HL-60/S4 (cell line): ENCODE measurements at regions not wholly inside any gene's neighbourhood (a gene's known extent, or its start where the extent isn't known, plus 50 kb on each side); places are given as distances from the start of the nearest gene placed in this dataset.
"Not testable (repeated sequence)": the region's sequence is repeated elsewhere in the genome, so short reads cannot be mapped to it uniquely, and the experiment has no call there.

Experiments
- in situ Hi-C: fragments of 300-500 bp; cut with MboI; formaldehyde crosslinking; loops from 2 replicates; pipeline ENCODE4 v1.14.3; 2022; ENCODE audit warnings: low sequenced_read_pairs

DNA sequence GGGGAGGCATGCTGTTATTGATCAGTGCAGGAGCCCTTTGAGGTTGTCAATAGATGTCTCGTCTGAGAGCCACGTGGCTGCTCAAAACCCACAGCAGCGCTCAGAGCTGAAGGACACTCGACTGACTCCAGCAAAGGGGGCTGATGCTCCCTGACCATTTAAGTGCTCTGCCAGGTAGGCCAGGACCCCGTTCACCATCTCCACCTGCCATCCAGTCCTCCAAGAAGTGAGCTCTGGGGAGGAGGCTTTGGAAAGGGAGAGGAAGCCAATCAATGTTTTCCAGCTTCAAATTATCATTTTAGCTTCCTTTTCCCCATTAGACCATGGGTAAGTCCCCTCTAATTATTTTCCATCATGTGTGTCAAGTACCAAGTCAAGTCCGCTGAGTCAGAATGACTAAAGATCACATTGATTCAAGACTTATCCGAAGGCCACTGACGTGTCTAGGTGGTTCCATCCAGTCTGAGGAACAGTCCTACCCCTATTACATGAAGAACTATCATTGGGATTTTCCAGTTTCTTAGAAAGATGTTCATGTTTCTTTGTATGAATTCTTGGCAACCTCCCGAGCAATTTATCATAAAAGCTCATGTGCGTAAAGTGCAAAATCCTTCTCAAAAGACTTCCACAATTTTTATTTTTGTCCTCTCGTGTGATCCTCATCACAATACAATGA lies 302.6 kb upstream of the LYZL1 start:
- in situ Hi-C loops, result loop anchor here (5.0 kb wide), 1 partner anchor 319 kb away; no protein-coding TSS in a partner anchor

DNA sequence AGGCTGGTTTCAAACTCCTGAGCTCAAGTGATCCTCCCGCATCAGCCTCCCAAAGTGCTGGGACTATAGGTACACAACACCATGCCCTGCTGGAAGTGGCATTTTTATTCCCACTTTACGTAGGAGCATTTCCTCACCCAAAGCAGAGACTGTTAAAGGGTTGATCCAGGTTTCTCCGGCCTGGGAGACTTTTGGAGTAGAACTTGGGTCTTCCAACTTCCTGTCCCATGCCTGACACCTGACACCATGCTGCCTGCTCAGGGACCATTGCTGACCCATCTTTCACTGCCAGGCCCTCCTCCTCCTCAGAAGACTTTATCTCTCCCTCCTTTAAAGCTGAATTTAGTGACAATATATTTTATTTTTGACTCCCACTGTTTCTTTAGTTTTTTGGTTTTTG lies 302.0 kb upstream of the LYZL1 start:
- in situ Hi-C loops, result loop anchor here (5.0 kb wide), 1 partner anchor 320 kb away; no protein-coding TSS in a partner anchor

DNA sequence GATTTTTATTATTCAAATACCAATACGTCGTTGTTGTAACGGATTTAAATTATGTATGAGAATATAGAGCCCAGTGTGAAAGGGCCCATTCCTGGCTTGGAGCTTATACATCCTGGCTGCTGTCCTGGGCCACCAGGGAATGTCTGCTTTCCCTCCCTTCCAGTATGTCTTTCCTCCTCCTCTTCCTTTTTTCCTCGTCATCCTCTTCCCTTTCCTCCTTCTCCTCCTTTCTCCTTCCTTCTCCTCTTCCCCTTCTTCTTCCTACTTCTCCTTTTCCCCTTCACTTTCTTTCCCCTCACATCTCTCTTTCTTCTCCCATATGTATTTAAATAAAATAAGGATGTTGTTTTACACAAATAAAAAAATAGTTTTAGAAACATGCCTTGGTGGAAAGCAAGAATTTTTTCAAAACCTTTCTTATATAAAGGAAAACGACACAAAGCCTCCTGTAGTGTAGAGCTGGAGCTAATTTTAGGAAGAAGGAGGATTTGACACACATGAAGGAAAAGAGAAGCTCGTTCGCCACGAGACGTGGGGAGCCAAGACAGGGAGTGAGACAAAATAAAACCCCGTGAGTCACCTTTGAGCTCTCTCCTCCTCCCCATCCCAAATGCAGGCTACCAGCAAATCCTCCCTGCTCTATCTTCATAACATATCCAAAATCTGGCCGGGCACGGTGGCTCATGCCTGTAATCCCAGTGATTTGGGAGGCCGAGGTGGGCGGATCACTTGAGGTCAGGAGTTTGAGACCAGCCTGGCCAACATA lies 301.1 kb upstream of the LYZL1 start:
- in situ Hi-C loops, result loop anchor here (5.0 kb wide), 1 partner anchor 320 kb away; no protein-coding TSS in a partner anchor

DNA sequence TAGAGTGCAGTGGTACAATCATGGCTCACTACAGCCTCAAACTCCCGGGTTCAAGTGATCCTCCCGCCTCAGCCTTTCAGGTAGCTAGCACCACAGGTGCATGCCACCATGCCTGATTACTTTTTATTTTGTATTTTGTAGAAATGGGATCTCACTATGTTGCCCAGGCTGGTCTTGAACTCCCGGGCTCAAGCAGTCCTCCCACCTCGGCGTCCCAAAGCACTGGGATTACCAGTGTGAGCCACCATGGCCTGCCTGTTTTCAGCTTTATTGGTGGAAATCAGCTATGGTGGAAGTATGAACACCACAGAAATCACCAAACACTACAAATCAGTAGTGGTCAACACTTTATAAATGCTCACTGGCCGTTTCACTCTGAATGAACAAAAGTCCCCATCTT lies 299.9 kb upstream of the LYZL1 start:
- in situ Hi-C loops, result loop anchor here (5.0 kb wide), 1 partner anchor 322 kb away; no protein-coding TSS in a partner anchor

DNA sequence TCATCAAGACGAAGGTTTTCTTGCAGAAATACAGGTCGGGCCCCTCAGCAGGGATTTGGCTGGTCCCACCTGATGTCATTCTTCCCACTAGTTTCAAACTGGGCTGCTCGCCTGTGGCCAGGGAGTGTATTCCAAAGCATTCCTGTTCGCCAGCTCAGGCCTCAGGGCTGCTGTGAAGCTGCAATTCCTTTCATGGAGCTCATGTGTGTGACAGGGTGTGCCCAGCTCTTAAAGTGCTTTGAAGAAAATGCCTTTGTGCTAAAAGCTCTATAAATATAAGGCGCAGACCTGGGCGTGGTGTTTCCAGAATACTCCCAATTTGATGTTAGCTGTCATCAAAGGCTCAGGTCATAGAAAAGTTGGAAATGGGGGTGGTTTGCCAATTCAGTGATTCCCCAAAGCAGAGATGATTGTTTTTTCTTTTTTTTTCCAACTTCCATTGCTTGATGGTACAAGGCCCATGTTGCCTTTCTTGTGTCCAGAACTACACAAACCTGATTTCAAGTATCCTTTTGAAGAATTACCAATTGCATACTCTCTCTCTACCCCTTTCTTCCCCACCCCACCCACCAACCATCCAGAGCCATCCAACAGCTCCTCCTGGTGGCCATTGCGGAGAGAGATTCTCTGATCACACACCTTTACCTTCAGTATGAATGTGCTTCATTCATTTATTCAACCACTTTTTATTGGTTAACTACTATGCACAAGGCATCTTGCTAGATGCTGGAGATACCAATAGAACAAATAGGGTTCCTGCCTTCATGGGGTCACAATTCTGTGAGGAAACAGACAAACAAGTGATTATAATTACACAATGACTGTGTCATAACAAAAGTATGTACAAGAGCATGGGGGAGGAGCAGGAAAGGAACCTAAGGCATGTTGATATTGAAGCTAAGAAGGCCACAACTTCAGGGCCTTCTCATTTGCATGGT lies 297.3 kb upstream of the LYZL1 start:
- in situ Hi-C loops, result no loop called here

DNA sequence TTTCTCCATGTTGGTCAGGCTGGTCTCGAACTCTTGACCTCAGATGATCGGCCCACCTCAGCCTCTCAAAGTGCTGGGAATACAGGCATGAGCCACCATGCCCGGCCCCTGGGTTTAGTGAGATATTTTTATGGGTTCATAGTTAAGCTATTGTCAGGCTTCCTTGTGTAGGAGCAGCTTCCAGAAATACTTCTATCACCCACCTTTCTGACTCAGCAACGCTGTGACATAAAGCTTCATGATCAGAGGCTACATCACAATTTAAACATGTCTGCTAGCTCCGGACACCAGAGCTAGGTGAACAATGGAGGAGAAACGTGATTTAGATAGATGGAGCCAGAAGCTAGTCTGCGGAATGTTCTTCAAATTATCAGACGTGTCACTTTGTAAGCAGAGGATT lies 295.8 kb upstream of the LYZL1 start:
- in situ Hi-C loops, result no loop called here

DNA sequence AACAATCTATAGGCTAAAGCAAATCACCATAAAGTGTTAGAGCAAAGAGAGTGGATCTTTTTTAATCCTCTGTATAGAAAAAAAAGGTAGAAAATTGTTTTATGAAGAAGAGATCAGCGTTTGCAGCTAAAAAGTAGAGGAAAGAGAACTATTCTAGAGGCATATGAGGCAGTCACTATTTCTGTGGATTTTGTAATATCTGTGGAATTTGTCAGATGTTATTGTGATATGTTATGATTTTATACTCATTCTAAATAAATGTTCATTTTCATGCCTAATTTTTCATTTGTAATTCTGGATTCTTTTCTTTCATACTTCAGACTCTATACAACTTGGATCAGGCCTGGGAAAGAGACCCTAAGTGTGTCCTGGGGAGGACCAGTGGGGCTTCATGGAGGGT lies 295.0 kb upstream of the LYZL1 start:
- in situ Hi-C loops, result no loop called here

DNA sequence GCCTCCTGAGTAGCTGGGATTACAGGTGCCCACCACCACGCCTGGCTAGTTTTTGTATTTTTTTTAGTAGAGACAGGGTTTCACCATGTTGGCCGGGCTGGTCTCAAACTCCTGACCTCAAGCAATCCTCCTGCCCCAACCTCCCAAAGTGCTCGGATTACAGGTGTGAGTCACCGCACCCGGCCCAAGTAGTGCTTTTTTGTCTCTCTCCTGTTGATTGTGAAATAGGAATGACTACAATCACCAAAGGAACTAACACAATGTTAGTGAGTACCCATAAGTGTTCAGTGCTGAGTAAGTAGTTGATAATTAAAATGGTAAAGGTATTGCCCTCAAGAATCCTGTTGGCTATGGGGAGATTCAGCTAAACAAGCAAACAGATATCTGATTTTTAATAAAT lies 294.1 kb upstream of the LYZL1 start:
- in situ Hi-C loops, result not testable (repeated sequence)

DNA sequence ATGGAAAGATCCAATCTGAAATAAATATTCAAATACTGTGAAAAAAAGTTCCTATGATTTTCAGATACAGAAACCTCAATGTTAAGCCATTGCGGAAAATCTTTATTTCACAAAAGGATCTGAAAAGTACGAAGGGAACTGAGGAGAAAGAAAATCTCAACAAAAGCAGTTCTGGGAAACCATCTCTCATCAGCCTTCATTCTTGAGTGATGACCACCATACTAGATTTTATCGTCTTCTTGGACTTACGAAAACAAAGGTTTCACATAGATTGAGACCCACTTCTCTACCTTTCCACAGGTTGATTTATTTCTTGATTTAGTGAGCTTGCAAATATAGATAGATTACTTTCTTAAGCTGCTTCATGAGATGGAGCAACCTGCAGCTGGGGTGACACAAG lies 293.4 kb upstream of the LYZL1 start:
- in situ Hi-C loops, result no loop called here

DNA sequence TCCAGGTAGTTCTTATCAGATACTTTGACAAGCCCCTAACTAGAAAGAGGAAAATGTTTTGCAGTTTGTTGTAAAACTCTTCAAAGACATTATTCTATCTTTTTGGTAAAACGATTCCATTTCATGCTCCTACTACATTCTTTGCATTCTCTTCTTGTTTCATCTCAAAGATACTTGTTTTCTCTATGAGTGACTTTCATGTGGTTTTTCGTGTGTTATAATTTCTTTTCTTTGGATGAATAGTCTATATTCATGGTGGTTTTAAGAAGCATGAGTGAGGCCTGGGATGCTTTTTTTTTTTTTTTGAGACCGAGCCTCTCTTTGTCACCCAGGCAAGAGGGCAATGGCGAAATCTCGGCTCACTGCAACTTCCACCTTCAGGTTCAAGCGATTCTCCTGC lies 292.5 kb upstream of the LYZL1 start:
- in situ Hi-C loops, result no loop called here

DNA sequence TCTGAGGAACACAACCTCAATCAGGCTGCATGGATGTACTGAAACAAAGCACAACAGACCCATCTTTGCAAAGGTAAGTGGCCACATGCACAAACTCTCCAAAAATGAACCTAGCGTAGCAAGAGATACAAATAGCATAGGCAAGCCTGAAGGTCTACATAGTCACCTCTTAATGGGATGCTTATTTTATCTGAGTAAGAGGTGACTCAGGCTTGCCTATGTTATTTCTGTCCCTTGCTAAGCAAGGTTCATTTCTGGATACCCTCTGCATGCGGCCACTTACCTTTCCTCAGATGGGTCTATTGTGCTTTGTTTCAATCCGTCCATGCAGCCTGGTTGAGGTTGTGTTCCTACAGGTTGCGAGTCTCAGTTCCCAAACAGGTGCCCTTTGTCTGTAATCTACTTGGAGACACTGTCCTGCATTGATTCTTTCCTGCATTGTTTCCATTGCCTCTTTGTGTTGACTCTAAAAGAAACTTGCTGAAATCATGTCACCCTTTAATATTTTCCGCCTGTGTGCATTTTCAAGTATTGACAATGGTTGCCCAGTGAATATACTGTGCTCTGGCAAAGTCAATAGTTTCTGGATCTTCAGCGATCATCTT lies 291.8 kb upstream of the LYZL1 start:
- in situ Hi-C loops, result no loop called here

DNA sequence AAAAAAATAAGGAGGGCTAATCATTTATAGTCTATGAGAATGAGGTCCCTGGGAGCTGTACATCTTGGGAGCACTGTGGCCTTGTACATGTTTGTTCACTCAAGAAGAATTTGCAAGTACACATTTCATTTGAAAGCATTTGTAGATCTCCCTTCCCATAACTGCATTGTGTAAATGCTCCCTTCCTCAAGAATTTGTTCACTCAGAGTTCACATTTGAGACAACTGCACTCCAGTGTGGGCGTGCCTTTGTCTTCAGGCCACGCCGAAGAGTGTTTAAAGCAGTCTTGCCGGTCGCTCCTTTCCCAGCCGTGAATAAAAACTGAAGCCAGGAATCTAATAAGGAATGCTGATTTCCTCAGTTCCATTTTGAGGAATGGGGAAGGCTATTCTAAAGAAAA lies 291.1 kb upstream of the LYZL1 start:
- in situ Hi-C loops, result no loop called here

DNA sequence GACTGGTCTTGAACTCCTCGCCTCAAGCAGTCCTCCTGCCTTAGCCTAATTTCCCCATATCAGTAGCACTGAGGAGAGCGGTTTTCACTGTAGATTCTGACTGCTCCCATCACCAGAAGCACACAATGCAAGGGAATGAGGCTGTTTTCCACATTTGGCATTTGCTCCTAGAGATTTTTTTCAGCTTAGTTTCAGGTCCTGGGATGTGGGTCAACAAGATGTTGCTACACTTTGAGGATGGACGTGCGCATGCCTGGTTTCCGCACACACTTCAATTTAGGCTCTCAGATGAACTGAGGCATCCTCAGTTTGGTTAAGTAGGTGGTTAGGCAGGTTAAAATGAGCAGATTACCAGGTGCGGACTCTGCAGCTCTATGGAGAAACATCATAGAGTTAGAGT lies 287.1 kb upstream of the LYZL1 start:
- in situ Hi-C loops, result no loop called here

DNA sequence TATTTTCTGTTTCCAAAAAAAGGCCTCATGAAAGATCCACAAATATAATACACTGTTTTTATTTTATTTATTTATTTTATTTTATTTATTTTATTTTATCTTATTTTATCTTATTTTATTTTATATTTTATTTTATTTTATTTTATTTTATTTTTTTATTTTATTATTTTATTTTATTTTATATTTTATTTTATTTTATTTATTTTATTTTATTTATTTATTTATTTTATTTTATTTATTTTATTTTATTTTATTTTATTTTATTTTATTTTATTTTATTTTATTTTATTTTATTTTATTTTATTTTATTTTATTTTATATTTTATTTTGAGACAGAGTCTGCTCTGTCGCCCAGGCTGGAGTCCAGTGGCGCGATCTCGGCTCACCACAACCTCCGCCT lies 285.9 kb upstream of the LYZL1 start:
- in situ Hi-C loops, result not testable (repeated sequence)

DNA sequence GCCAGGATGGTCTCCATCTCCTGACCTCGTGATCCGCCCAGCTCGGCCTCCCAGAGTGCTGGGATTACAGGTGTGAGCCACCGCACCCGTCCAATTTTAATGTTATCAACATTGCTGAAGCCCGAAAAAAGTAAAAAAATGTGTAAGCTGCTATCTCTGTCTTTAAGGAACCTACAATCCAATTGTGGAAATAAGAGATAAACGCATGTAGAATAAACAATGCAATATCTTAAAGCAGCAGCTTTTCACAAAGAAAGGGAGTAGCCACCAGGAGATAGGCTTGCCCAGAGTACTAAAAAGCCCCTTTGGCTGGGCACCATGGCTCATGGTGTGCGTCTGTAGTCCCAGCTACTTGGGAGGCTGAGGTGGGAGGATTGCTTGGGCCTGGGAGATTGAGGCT lies 282.9 kb upstream of the LYZL1 start:
- in situ Hi-C loops, result no loop called here

DNA sequence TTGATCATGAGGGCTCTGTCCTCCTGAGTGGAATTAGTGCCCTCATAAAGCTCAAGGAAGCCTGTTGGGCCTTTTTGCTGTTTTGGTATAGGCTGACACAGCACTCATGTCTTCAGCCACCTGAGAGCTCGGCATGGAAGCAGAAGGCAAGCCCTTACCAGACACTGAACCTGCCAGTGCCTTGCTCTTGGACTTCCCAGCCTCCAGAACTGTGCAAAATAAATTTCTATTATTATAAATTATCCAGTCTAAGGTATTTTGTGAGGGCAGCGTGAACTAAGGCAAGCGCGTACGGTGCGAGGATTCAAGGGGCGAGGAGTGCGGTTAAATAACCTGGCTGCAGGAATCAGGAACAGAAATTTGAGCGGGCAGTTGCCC lies 281.5 kb upstream of the LYZL1 start:
- in situ Hi-C loops, result no loop called here

DNA sequence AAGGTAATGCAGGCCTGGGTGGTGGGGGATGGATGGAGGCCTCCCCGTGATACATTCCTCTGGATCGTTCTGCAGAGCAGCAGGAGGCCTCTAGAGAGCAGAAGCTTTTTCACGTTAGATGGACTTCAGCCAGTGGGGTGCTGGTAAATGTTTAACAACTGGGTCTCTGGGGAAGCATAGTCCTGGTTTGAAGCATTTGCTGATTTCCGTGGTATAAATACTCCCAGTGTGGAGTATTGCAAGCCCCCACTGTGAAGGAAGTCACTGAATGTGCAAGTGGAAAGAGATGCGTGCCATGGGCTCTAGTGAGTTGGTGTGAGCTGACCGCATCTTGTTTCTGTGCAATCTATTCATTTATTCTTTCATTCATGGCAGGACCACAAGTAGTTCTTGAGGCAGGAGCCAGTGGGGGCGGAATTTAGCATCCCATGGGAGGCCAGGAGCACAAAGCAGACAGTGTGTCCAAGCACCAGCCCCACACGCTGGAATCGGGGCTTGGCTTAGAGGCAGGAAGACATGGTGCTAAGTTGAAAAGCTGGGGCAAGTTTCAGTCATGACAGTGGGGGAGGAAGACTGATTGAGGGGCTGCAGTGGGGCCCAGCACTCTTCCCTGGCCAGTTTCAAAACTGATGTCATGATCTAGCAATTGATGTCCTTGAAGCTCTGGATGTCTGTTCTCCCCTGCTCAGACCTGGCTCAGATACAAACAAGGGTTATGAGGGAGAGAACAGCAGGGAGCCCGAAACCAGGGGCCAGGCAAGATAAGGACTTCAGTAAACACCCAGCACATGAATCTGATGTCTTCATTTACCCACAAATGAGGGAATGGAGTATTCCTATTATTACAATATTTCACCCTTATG lies 280.9 kb upstream of the LYZL1 start:
- in situ Hi-C loops, result no loop called here

DNA sequence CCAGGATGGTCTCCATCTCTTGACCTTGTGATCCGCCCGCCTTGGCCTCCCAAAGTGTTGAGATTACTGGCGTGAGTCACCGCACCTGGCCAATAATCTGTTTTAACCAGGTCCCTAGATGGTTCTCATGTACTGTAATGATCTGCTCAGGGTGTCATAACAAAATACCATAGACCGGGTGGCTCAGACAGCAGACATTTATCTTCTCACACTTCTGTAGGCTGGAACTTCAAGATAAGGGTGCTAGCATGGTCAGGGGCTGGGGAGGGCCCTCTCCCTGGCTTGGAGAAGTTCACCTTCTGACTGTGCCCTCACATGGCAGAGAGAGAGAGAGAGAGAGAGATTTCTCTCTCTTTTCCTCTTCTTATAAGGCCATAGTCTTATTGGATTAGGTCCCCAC lies 279.4 kb upstream of the LYZL1 start:
- in situ Hi-C loops, result no loop called here

DNA sequence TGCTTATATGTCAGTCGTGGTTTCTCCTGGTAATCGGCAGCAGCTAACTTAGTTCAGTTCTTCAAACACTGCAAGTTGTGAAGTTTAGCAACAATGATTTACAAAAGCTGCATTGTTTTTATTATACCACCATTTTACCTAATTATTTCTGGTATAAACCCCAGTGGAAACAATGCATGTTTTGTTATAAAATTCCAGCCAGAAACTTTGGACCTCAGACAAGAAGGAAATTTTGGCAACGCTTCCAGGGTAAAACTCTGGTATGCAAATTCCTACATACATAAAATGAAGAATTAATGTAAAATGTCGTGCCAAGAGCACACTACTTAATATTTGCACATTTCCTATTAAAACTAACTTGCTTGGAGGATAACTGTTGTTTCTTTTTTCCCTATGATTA lies 277.4 kb upstream of the LYZL1 start:
- in situ Hi-C loops, result no loop called here

DNA sequence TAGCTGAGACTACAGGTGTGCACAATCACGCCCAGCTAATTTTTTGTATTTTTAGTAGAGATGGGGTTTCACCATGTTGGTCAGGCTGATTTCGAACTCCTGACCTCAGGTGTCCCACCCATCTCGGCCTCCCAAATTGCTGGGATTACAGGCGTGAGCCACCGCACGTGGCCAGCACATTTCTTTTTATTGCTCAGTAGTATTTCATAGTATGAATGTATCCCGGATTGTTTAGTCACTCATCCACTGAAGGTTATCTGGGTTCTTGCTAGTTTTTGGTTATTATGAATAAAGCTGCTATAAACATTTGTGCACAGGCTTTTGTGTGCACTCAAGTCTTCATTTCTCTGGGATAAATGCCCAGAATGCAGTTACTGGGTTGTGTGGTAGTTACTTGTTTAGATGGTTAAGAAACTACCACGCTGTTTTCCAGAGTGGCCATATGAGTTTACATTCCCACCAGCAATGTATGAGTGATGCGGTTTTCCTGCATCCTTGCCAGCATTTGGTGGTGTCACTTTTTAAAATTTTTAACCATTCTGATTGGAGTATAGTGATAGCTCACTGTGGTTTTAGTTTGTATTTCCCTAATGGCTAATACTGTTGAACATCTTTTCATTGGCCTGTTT lies 275.8 kb upstream of the LYZL1 start:
- in situ Hi-C loops, result no loop called here
